GM11168 (cell line): ENCODE measurements at regions not wholly inside any gene's neighbourhood (a gene's known extent, or its start where the extent isn't known, plus 50 kb on each side); places are given as distances from the start of the nearest gene placed in this dataset.
"Not testable (repeated sequence)": the region's sequence is repeated elsewhere in the genome, so short reads cannot be mapped to it uniquely, and the experiment has no call there.

ENCODE experiments used
- in situ Hi-C: fragments of 300-500 bp; cut with MboI; formaldehyde crosslinking; loops from one replicate; pipeline ENCODE4 v1.12.0; 2022; ENCODE audit warnings: low sequenced_read_pairs; ENCODE audit not compliant: unreplicated experiment

DNA sequence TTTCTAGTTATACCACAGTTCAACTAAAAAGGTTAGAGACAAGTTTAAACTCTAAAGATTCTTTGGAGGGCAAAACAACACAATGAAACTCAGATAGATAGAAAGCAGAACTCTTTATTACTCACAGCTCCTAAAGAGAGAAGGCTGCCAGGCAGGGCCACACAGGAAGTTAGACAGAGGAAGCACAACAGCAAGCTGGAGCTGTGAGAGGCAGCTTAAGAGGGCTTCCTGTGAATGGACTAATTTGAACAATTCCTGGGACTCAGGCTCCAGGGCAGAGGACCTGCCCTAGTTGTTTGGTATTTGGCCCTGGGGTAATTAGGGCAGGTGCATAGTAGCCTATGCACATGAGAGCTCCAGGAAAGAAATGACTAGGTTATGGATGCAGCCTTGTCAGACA lies 803.6 kb downstream of the DIAPH3 start:
- in situ Hi-C loops = no loop called here

- in situ Hi-C loops = no loop called here
Measured at GRCh38 chr13:59360916-59361315, 802.8 kb downstream of the DIAPH3 start.

GRCh38 chr13:59363313-59363712 lies 800.4 kb downstream of the DIAPH3 start:
- in situ Hi-C loops = no loop called here

GRCh38 chr13:59363947-59364346 lies 799.8 kb downstream of the DIAPH3 start:
- in situ Hi-C loops = no loop called here

DNA sequence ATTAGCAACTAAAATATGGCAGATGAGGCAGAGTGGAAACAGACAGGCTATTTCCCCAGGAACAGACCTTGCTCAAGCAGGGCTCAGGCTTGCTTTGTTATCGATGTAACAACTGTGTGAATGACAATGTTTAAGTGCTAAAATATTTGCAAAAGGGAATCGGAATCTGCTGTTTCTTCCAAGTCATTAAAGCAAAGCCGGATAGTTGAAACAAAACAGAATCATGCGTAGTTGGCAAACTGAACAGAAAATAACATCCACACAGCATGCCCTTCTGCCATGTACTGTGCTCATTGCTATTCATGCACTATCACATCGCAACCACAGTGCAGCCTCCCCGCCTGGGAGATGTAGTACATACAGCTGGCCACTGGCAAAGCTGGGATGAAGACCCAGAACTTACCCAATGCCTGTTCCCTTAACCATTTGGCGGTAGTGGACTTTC lies 799.1 kb downstream of the DIAPH3 start:
- in situ Hi-C loops = no loop called here

DNA sequence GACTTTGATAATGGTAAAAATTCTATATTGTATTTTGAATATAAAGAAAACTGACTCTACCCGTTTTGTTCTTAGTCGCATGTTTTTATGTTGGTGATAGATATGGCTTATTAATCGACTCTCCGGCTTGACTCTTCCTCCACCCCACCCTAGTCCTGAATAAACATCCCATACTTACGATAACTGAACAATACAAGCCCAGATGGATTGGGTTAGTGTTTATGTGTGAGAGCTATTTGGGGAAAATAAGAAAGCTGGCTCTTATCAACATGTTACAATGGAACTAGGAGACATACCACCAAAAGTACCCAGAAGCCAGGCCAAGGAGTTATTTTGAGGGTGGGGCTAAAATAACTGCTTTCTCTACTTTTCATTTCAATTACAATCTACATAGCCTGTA lies 796.3 kb downstream of the DIAPH3 start:
- in situ Hi-C loops = no loop called here

GRCh38 chr13:59367904-59368303 lies 795.8 kb downstream of the DIAPH3 start:
- in situ Hi-C loops = no loop called here

GRCh38 chr13:59368693-59369092 lies 795.0 kb downstream of the DIAPH3 start:
- in situ Hi-C loops = no loop called here

GRCh38 chr13:59371229-59371628 lies 792.5 kb downstream of the DIAPH3 start:
- in situ Hi-C loops = no loop called here

GRCh38 chr13:59373341-59373740 lies 790.4 kb downstream of the DIAPH3 start:
- in situ Hi-C loops = no loop called here

GRCh38 chr13:59374691-59375090 lies 789.0 kb downstream of the DIAPH3 start:
- in situ Hi-C loops = loop anchor here (25.0 kb wide), 2 partner anchors 288 to 963 kb away; no protein-coding TSS in a partner anchor

- in situ Hi-C loops = loop anchor here (25.0 kb wide), 2 partner anchors 278 to 953 kb away; no protein-coding TSS in a partner anchor
Measured at GRCh38 chr13:59384154-59384553, 779.6 kb downstream of the DIAPH3 start.

DNA sequence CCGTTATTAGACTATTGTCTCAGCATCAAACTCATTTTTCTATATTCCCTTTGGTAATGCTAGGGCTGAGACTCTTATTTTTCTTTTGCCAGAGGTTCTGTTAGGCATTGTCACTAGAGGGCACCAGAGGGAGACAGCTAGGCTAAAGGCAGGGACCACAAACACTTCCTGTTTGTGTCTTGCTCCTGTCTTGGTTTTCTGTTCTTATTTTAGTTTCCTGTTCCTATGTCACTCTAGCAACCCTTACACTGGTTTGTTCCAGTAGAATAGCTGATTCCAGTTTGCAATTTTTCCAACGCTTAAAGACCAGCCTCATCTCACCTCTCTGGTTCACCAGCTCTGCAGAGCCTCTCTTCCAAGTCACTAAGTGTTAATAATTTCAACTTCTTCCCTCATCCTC lies 772.0 kb downstream of the DIAPH3 start:
- in situ Hi-C loops = loop anchor here (25.0 kb wide), 2 partner anchors 271 to 946 kb away; no protein-coding TSS in a partner anchor

DNA sequence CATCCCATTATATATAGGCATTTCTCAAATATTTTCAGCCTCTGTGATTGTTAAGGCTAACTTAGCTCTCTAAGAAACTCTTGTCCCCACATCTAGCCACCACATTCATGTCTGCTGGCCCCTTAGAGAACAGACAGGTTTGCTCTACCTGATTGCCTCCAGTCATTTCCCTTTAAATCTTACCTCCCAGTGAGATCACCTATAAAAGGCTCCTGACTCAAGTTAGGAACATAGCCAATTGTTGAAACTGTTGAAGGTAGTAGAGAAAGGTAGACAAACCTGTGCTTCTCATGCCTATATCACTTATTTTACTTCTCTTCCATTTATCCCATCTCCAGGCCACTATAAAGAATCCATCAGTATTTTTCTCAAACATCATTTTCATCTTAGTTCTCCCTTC lies 771.4 kb downstream of the DIAPH3 start:
- in situ Hi-C loops = loop anchor here (25.0 kb wide), 2 partner anchors 270 to 945 kb away; no protein-coding TSS in a partner anchor

DNA sequence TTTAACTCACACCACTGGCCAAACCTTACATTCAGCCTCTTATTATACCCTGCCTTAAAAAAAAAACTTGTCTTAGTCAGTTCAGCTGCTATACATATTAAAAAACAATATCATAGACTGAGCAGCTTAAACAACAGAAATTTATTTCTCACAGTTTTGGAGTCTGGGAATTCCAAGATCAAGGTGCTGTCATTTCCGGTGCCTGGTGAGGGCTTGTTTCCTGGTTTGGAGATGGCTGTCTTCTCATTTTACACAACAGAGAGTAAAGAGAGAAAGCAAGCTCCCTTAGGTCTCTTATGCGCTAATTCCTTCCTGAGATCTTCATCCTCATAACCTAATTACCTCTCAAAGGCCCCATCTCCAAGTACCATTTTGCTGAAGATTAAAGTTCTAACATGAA lies 769.2 kb downstream of the DIAPH3 start:
- in situ Hi-C loops = loop anchor here (25.0 kb wide), 2 partner anchors 268 to 943 kb away; no protein-coding TSS in a partner anchor

- in situ Hi-C loops = loop anchor here (25.0 kb wide), 2 partner anchors 264 to 939 kb away; no protein-coding TSS in a partner anchor
Measured at GRCh38 chr13:59398127-59398526, 765.6 kb downstream of the DIAPH3 start.

GRCh38 chr13:59398661-59399060 lies 765.1 kb downstream of the DIAPH3 start:
- in situ Hi-C loops = loop anchor here (25.0 kb wide), 2 partner anchors 264 to 939 kb away; no protein-coding TSS in a partner anchor

GRCh38 chr13:59399513-59399912 lies 764.2 kb downstream of the DIAPH3 start:
- in situ Hi-C loops = loop anchor here (25.0 kb wide), 2 partner anchors 263 to 938 kb away; no protein-coding TSS in a partner anchor

- in situ Hi-C loops = no loop called here
Measured at GRCh38 chr13:59404331-59404730, 759.4 kb downstream of the DIAPH3 start.

DNA sequence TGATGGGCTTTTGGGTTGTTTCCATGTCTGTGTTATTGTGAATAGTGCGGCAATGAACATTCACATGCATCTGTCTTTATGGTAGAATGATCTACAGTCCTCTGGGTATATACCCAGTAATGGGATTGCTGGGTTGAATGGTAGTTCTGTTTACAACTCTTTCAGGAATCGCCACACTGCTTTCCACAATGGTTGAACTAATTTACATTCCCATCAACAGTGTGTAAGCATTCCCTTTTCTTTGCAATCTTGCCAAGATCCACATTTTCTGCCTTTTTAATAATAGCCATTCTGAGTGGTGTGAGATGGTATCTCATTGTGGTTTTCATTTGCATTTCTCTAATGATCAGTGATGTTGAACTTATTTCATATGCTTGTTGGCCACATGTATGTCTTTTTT lies 756.5 kb downstream of the DIAPH3 start:
- in situ Hi-C loops = not testable (repeated sequence)

DNA sequence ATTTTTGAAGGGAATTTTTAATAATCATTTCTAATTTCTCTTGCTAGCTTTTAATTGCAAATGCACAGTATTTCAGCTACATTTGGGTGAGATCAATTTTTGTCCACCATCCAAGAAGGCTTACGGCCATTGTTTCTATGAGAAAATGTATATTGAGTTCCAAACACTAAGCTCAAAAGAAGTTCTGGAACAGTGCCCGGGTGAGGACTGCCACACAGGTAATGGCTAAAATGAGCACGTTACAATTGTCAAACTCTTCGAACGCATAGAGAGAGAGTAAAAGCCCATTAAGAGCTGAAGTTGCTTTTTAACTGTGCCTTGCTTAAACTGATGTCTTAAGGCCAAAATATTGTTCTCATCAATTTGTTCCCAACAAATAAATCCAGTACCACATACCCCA lies 755.0 kb downstream of the DIAPH3 start:
- in situ Hi-C loops = no loop called here

GRCh38 chr13:59409211-59409610 lies 754.5 kb downstream of the DIAPH3 start:
- in situ Hi-C loops = no loop called here
